ENCODE measurements at regions not wholly inside any gene's neighbourhood (a gene's known extent, or its start where the extent isn't known, plus 50 kb on each side); places are given as distances from the start of the nearest gene placed in this dataset.

GRCh38 chr7:22879709-22880306 lies 57.2 kb upstream of the TOMM7 start:
- dilution Hi-C loops (cut with MboI; ENCODE audit: extremely low pct_ligation_motif_present, low sequenced_read_pairs) (no loop called here), intact Hi-C loops (cut with micrococcal nuclease) (no loop called here)
- H3K27ac ChIP-seq (ENCODE audit: insufficient read depth, low read depth, low read length), result no peak overlapping the region
- no peaks in the 10 kb centered on the region for H3K9me3 ChIP-seq (replicated peaks; ENCODE audit: control insufficient read depth, insufficient read depth, low read length)
- DNase-seq (ENCODE audit: low read depth, low spot score) (no peak), FAIRE-seq (no peak)
- no TSS peak for BruUV-seq (replicated peaks)
- no peak overlapping the region for H3K9ac ChIP-seq (replicated peaks; ENCODE audit: extremely low read depth, insufficient read depth, low read length)
- TF ChIP-seq MYC (IDR thresholded peaks at IDR 0.05; ENCODE audit: low read depth, low read length) (no peak), EZH2 (IDR thresholded peaks at IDR 0.05; ENCODE audit: borderline replicate concordance, low read depth, low read length, severe bottlenecking) (no peak), MAX (IDR thresholded peaks at IDR 0.05; ENCODE audit: insufficient read depth, insufficient read length) (no peak), GATA2 (IDR thresholded peaks at IDR 0.05; ENCODE audit: insufficient read depth, insufficient read length, low read depth, low read length) (no peak), FOS (IDR thresholded peaks at IDR 0.05; ENCODE audit: borderline replicate concordance, insufficient read depth, low read length) (no peak), JUN (IDR thresholded peaks at IDR 0.05; ENCODE audit: borderline replicate concordance, insufficient read depth, insufficient read length, low read depth) (no peak), POLR2AphosphoS5 (IDR thresholded peaks at IDR 0.05; ENCODE audit: insufficient read depth, low read depth, low read length) (no peak), POLR2A (IDR thresholded peaks at IDR 0.05; ENCODE audit: low read depth, low read length) (no peak), CTCF (IDR thresholded peaks at IDR 0.05; ENCODE audit: extremely low read depth in 1 of 2, insufficient read depth in 1 of 2, low read depth in 1 of 2, low read length in 2 of 2) (no peak)
- no peaks in the 10 kb centered on the region for H3K36me3 ChIP-seq (ENCODE audit: control insufficient read depth in 2 of 2, extremely low read depth in 1 of 2, insufficient read depth in 2 of 2, low read length in 2 of 2)
- H3K4me1 ChIP-seq (ENCODE audit: control insufficient read depth, extremely low read depth, insufficient read depth, low read length), result no peaks in the 10 kb centered on the region
- no peaks in the 10 kb centered on the region for H3K9me1 ChIP-seq (replicated peaks; ENCODE audit: control insufficient read depth, extremely low read depth, insufficient read depth, low read length)
- no peaks in the 10 kb centered on the region for H4K20me1 ChIP-seq (replicated peaks; ENCODE audit: control insufficient read depth, extremely low read depth, insufficient read depth, low read length)
- no peak overlapping the region for H2AFZ ChIP-seq (ENCODE audit: low read depth, low read length)
- H3K4me3 ChIP-seq (replicated peaks in 1 of 3; ENCODE audit: insufficient read depth in 1 of 3, low read depth in 1 of 3, low read length in 3 of 3), result no peak overlapping the region
- POLR2A ChIA-PET, result no interaction called here
- H3K79me2 ChIP-seq (ENCODE audit: control insufficient read depth, insufficient read depth, low read length), result no peaks in the 10 kb centered on the region
- CTCF ChIA-PET, result no interaction called here
- peaks cover 0 to 2% of the 10 kb centered on the region in 2 experiments for H3K27me3 ChIP-seq (ENCODE audit: control insufficient read depth in 2 of 2, insufficient read depth in 2 of 2, low read length in 2 of 2)
- H3K4me2 ChIP-seq (ENCODE audit: insufficient read depth, low read length), result no peak overlapping the region
